MM.1S (cell line): ENCODE measurements at regions not wholly inside any gene's neighbourhood (a gene's known extent, or its start where the extent isn't known, plus 50 kb on each side); places are given as distances from the start of the nearest gene placed in this dataset.
A peak's percentile ranks its signal among the peaks of the same experiment; 100 is the strongest.

Experiments used
- DNase-seq: peaks from one replicate; pipeline ENCODE4 v3.0.0-alpha.2; 2015
- H2AFZ ChIP-seq: fragments of 300-600 bp; sonication (generic); 2 replicates; pipeline ENCODE4 v1.6.0; 2016; ENCODE audit warnings: antibody characterized with exemption, low read length
- H3F3A ChIP-seq: fragments of 300-600 bp; sonication (generic); 2 replicates; pipeline ENCODE4 v1.6.1; 2016; ENCODE audit warnings: mild to moderate bottlenecking, antibody characterized with exemption, low read length, moderate library complexity, mixed read lengths; ENCODE audit not compliant: insufficient read depth
- H3K27ac ChIP-seq: fragments of 300-600 bp; sonication (generic); 2 replicates; pipeline ENCODE4 v1.5.1; 2016; ENCODE audit warnings: mild to moderate bottlenecking, low read length
- H3K27me3 ChIP-seq: fragments of 300-600 bp; sonication (generic); replicated peaks from 2 replicates; pipeline ENCODE4 v1.6.0; 2016; ENCODE audit warnings: low read length; ENCODE audit not compliant: insufficient read depth
- H3K36me3 ChIP-seq: fragments of 300-600 bp; sonication (generic); replicated peaks from 2 replicates; pipeline ENCODE4 v1.6.1; 2016; ENCODE audit warnings: mild to moderate bottlenecking, low read length, mixed read lengths; ENCODE audit not compliant: insufficient read depth
- H3K4me1 ChIP-seq: fragments of 300-600 bp; sonication (generic); 2 replicates; pipeline ENCODE4 v1.6.1; 2016; ENCODE audit warnings: low read length, mixed read lengths
- H3K4me2 ChIP-seq: fragments of 300-600 bp; sonication (generic); 2 replicates; pipeline ENCODE4 v1.6.0; 2016; ENCODE audit warnings: low read depth, low read length
- H3K4me3 ChIP-seq: fragments of 300-600 bp; sonication (generic); 2 replicates; pipeline ENCODE4 v1.5.1; 2016; ENCODE audit warnings: low read length, mixed read lengths
- H3K79me2 ChIP-seq: fragments of 300-600 bp; sonication (generic); 2 replicates; pipeline ENCODE4 v1.6.1; 2016; ENCODE audit warnings: mixed run types, low read length, mixed read lengths
- H3K9ac ChIP-seq: fragments of 300-600 bp; sonication (generic); 2 replicates; pipeline ENCODE4 v1.6.1; 2016; ENCODE audit warnings: low read length, mixed read lengths
- H3K9me2 ChIP-seq: fragments of 300-600 bp; sonication (generic); replicated peaks from 2 replicates; pipeline ENCODE4 v1.6.1; 2016; ENCODE audit warnings: mild to moderate bottlenecking, low read length, mixed read lengths; ENCODE audit not compliant: insufficient read depth
- H3K9me3 ChIP-seq: fragments of 300-600 bp; sonication (generic); replicated peaks from 2 replicates; pipeline ENCODE4 v1.6.1; 2016; ENCODE audit warnings: mild to moderate bottlenecking, low read length, mixed read lengths; ENCODE audit not compliant: insufficient read depth
- H4K20me1 ChIP-seq: fragments of 300-600 bp; sonication (generic); 2 replicates; pipeline ENCODE4 v1.6.1; 2016; ENCODE audit warnings: mild to moderate bottlenecking, low read length, moderate library complexity, mixed read lengths; ENCODE audit not compliant: insufficient read depth
- EZH2 ChIP-seq: fragments of 300-600 bp; sonication (generic); optimal IDR thresholded peaks from 2 replicates; pipeline ENCODE3; 2017; ENCODE audit warnings: low read depth, mild to moderate bottlenecking, antibody characterized with exemption, low read length, mixed read lengths
- EZH2phosphoT487 ChIP-seq: fragments of 300-600 bp; sonication (generic); IDR thresholded peaks from 2 replicates; pipeline ENCODE4 v1.6.1; 2018; ENCODE audit warnings: antibody characterized with exemption, low read length
- TF ChIP-seq, protein P1 (sequence below): fragments of 300-600 bp; sonication (generic); IDR thresholded peaks from 2 replicates; pipeline ENCODE4 v1.5.1; 2016; ENCODE audit warnings: antibody characterized with exemption, low read length, mixed read lengths

DNA sequence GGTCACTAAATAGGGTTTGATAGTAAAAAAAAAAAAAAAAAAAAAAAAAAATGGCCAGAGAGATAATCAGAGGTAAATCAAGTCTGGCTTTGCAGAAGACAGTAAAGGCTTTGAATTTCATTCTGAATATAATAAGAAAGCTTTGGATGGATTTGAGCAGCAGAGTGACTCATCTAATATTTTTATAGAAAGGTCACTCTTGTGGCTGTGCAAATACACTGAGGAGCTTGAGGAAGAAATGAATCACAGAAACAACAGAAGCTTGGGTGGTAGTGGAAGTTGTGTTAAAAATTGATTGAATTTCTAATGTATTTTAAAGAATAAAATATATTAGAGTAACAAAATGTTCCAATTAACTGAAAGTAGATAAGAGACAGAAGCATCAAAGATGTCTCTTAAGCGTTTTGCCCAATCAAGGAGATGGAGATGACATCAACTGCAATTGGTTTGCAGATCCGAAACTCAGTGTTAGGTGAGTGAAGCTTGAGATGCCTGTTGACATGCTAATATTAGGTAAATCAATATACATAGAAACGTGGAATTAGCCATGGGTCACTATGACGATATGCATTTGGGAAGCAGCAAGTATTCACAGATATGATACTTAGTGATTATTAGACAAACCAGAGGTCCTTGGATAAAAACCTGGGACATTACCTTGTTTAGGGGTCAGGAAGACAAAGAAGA, 280.5 kb downstream of the GPM6A start:
- Histone ChIP-seq H3K4me1 (no peaks in the 10 kb centered on the region), H3K36me3 (no peaks in the 10 kb centered on the region), H3F3A (no peaks in the 10 kb centered on the region), H3K9ac (no peak overlapping the region), H4K20me1 (no peaks in the 10 kb centered on the region), H3K9me2 (no peaks in the 10 kb centered on the region), H3K79me2 (no peaks in the 10 kb centered on the region), H3K9me3 (no peaks in the 10 kb centered on the region), H2AFZ (no peak overlapping the region), H3K27ac (no peak overlapping the region), H3K27me3 (no peaks in the 10 kb centered on the region), H3K4me3 (no peak overlapping the region), H3K4me2 (no peak overlapping the region)
- TF ChIP-seq EZH2phosphoT487 (no peak), EZH2 (no peak)
- TF ChIP-seq, protein P1, sequence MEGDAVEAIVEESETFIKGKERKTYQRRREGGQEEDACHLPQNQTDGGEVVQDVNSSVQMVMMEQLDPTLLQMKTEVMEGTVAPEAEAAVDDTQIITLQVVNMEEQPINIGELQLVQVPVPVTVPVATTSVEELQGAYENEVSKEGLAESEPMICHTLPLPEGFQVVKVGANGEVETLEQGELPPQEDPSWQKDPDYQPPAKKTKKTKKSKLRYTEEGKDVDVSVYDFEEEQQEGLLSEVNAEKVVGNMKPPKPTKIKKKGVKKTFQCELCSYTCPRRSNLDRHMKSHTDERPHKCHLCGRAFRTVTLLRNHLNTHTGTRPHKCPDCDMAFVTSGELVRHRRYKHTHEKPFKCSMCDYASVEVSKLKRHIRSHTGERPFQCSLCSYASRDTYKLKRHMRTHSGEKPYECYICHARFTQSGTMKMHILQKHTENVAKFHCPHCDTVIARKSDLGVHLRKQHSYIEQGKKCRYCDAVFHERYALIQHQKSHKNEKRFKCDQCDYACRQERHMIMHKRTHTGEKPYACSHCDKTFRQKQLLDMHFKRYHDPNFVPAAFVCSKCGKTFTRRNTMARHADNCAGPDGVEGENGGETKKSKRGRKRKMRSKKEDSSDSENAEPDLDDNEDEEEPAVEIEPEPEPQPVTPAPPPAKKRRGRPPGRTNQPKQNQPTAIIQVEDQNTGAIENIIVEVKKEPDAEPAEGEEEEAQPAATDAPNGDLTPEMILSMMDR = no peak
- no peak for DNase-seq

DNA sequence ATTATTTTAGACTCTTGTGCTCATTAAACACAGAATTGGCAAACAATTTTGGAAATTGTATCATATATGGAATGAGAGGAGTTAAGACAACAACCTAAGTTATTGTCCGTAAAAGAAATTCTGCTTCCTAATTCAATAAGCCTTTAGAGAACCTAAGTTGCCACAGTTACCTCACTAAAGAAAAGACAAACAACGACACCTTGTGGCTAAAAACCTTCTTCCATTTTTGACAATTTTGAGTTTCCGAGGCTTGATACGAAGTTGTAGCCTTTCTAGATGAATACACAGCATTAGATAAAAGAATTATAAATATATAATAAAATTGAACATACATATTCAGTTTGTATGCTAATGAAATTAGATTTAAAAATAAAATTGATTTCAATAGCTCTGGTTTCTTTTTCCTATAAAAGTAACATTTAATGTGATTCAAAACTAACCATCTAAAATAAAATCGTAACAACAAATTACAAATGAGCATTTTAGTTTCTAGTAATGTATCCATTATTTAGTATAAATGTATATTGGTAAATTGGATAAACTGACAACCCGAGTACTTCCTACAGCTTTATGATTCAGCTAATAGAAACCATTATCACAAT, 275.1 kb downstream of the GPM6A start:
- TF ChIP-seq EZH2phosphoT487 = no peak
- TF ChIP-seq, protein P1 = peak; percentile 51
- H3K4me2 ChIP-seq = no peak overlapping the region
- no peaks in the 10 kb centered on the region for H3K36me3 ChIP-seq
- no peaks in the 10 kb centered on the region for H3K27me3 ChIP-seq
- no peaks in the 10 kb centered on the region for H3K4me1 ChIP-seq
- DNase-seq = peak; percentile 71
- H3K9me3 ChIP-seq = no peaks in the 10 kb centered on the region
- H4K20me1 ChIP-seq = no peaks in the 10 kb centered on the region
- no peaks in the 10 kb centered on the region for H3F3A ChIP-seq
- H3K4me3 ChIP-seq = no peak overlapping the region
- no peak overlapping the region for H2AFZ ChIP-seq
- H3K27ac ChIP-seq = no peak overlapping the region
- no peak overlapping the region for H3K9ac ChIP-seq
- H3K79me2 ChIP-seq = no peaks in the 10 kb centered on the region
- H3K9me2 ChIP-seq = no peaks in the 10 kb centered on the region

DNA sequence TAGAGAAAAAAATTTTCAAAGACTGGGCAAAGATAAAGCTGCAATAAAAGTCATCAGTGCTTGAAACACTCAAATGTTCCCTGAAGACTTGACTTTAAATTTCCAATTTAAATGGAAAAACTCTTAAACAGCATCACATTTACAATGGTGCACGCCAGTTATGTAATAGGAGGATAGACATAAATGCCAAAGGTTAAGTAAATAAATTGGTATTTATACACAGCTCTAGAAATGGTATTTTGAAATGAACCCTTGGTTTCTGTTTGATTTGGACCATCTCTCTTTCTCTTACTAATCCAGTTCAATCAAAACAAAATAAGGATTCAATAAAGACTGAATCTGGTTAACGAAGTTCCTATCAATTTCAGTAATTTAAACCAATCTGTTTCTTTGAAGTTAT, 272.6 kb downstream of the GPM6A start:
- Histone ChIP-seq H3K9ac (no peak overlapping the region), H3K9me2 (no peaks in the 10 kb centered on the region), H3K4me2 (no peak overlapping the region), H3K9me3 (no peaks in the 10 kb centered on the region), H4K20me1 (no peaks in the 10 kb centered on the region), H2AFZ (no peak overlapping the region), H3K4me1 (no peaks in the 10 kb centered on the region), H3K27ac (no peak overlapping the region), H3K4me3 (no peak overlapping the region), H3K36me3 (no peaks in the 10 kb centered on the region), H3F3A (no peaks in the 10 kb centered on the region), H3K79me2 (no peaks in the 10 kb centered on the region), H3K27me3 (no peaks in the 10 kb centered on the region)
- no peak for TF ChIP-seq EZH2phosphoT487
- TF ChIP-seq, protein P1 = no peak
- TF ChIP-seq EZH2 = no peak
- DNase-seq = no peak
